ENCODE measurements at regions not wholly inside any gene's neighbourhood (a gene's known extent, or its start where the extent isn't known, plus 50 kb on each side); places are given as distances from the start of the nearest gene placed in this dataset.

DNA sequence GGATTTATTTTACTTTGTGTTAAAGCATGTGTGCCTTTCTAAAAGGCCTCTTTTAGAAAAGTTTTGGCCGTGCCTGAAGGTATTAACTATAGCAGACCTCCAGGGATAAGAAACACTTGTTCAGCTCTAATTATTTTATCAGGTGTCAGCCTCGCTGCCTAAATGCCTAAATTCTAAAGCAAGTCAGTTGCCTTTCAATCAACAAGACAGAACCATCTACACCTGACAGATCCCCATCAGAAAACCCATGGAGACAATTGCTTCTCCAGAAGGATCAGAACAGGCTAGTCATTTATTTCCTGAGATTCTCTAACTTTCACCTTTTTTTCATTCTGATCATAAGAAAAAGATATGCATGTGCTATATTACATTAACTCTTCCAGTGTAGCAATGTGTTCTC lies 171.4 kb upstream of the GPC6 start:
- FAIRE-seq (no peak), DNase-seq (ENCODE audit: low read depth, low spot score) (no peak)
- Histone ChIP-seq H2AFZ (ENCODE audit: low read depth, low read length) (no peak overlapping the region), H3K27me3 (ENCODE audit: control insufficient read depth in 2 of 2, insufficient read depth in 2 of 2, low read length in 2 of 2) (no peaks in the 10 kb centered on the region), H3K9ac (replicated peaks; ENCODE audit: extremely low read depth, insufficient read depth, low read length) (no peak overlapping the region), H3K9me3 (replicated peaks; ENCODE audit: control insufficient read depth, insufficient read depth, low read length) (peaks cover 4% of the 10 kb centered on the region), H3K27ac (ENCODE audit: insufficient read depth, low read depth, low read length) (no peak overlapping the region), H4K20me1 (replicated peaks; ENCODE audit: control insufficient read depth, extremely low read depth, insufficient read depth, low read length) (no peaks in the 10 kb centered on the region), H3K36me3 (ENCODE audit: control insufficient read depth in 2 of 2, extremely low read depth in 1 of 2, insufficient read depth in 2 of 2, low read length in 2 of 2) (no peaks in the 10 kb centered on the region), H3K4me2 (ENCODE audit: insufficient read depth, low read length) (no peak overlapping the region), H3K79me2 (ENCODE audit: control insufficient read depth, insufficient read depth, low read length) (no peaks in the 10 kb centered on the region), H3K9me1 (replicated peaks; ENCODE audit: control insufficient read depth, extremely low read depth, insufficient read depth, low read length) (no peaks in the 10 kb centered on the region), H3K4me1 (ENCODE audit: control insufficient read depth, extremely low read depth, insufficient read depth, low read length) (no peaks in the 10 kb centered on the region), H3K4me3 (replicated peaks in 1 of 3; ENCODE audit: insufficient read depth in 1 of 3, low read depth in 1 of 3, low read length in 3 of 3) (no peak overlapping the region)
- intact Hi-C loops (cut with micrococcal nuclease), result no loop called here
- ChIA-PET POLR2A (no interaction called here), CTCF (no interaction called here)
- dilution Hi-C loops (cut with MboI; ENCODE audit: extremely low pct_ligation_motif_present, low sequenced_read_pairs), result no loop called here
- no peak for TF ChIP-seq MYC (IDR thresholded peaks at IDR 0.05; ENCODE audit: low read depth, low read length)
- TF ChIP-seq POLR2A (IDR thresholded peaks at IDR 0.05; ENCODE audit: low read depth, low read length), result no peak
- TF ChIP-seq GATA2 (IDR thresholded peaks at IDR 0.05; ENCODE audit: insufficient read depth, insufficient read length, low read depth, low read length), result no peak
- TF ChIP-seq POLR2AphosphoS5 (IDR thresholded peaks at IDR 0.05; ENCODE audit: insufficient read depth, low read depth, low read length), result no peak
- TF ChIP-seq FOS (IDR thresholded peaks at IDR 0.05; ENCODE audit: borderline replicate concordance, insufficient read depth, low read length), result no peak
- TF ChIP-seq, protein P1, sequence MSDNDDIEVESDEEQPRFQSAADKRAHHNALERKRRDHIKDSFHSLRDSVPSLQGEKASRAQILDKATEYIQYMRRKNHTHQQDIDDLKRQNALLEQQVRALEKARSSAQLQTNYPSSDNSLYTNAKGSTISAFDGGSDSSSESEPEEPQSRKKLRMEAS (IDR thresholded peaks at IDR 0.05; ENCODE audit: insufficient read depth, insufficient read length), result no peak
- TF ChIP-seq, protein P2, sequence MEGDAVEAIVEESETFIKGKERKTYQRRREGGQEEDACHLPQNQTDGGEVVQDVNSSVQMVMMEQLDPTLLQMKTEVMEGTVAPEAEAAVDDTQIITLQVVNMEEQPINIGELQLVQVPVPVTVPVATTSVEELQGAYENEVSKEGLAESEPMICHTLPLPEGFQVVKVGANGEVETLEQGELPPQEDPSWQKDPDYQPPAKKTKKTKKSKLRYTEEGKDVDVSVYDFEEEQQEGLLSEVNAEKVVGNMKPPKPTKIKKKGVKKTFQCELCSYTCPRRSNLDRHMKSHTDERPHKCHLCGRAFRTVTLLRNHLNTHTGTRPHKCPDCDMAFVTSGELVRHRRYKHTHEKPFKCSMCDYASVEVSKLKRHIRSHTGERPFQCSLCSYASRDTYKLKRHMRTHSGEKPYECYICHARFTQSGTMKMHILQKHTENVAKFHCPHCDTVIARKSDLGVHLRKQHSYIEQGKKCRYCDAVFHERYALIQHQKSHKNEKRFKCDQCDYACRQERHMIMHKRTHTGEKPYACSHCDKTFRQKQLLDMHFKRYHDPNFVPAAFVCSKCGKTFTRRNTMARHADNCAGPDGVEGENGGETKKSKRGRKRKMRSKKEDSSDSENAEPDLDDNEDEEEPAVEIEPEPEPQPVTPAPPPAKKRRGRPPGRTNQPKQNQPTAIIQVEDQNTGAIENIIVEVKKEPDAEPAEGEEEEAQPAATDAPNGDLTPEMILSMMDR (IDR thresholded peaks at IDR 0.05; ENCODE audit: extremely low read depth in 1 of 2, insufficient read depth in 1 of 2, low read depth in 1 of 2, low read length in 2 of 2), result no peak
- TF ChIP-seq EZH2 (IDR thresholded peaks at IDR 0.05; ENCODE audit: borderline replicate concordance, low read depth, low read length, severe bottlenecking), result no peak
- no peak for TF ChIP-seq JUN (IDR thresholded peaks at IDR 0.05; ENCODE audit: borderline replicate concordance, insufficient read depth, insufficient read length, low read depth)
- BruUV-seq (replicated peaks), result no TSS peak

Data from endothelial cell of umbilical vein (primary cell).